ENCODE measurements at regions not wholly inside any gene's neighbourhood (a gene's known extent, or its start where the extent isn't known, plus 50 kb on each side); places are given as distances from the start of the nearest gene placed in this dataset.

DNA sequence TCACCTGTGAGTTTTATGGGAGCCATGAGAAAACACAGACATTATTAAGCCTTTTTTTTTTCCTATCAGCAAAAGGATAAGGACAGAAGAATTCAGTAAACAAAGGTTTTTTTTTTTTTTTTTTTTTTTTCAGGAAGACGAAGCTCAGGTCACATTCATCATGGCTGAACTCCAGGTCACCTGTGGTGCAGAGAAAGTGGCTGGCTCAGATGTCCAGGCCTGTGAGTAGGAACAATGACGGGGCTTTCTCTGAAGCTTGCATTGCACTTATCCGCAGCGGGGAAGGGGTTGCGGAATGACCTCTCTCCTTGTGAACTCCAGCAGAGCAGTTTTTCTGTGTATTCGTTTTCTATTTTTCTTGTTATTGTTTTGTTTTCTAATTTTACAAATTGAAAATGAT is 759.6 kb upstream of the TMEM132C start:
- no peak overlapping the region for H3K4me3 ChIP-seq (replicated peaks; ENCODE audit: low read depth, low read length)
- TF ChIP-seq, protein P1, sequence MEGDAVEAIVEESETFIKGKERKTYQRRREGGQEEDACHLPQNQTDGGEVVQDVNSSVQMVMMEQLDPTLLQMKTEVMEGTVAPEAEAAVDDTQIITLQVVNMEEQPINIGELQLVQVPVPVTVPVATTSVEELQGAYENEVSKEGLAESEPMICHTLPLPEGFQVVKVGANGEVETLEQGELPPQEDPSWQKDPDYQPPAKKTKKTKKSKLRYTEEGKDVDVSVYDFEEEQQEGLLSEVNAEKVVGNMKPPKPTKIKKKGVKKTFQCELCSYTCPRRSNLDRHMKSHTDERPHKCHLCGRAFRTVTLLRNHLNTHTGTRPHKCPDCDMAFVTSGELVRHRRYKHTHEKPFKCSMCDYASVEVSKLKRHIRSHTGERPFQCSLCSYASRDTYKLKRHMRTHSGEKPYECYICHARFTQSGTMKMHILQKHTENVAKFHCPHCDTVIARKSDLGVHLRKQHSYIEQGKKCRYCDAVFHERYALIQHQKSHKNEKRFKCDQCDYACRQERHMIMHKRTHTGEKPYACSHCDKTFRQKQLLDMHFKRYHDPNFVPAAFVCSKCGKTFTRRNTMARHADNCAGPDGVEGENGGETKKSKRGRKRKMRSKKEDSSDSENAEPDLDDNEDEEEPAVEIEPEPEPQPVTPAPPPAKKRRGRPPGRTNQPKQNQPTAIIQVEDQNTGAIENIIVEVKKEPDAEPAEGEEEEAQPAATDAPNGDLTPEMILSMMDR (IDR thresholded peaks at IDR 0.05; ENCODE audit: low read length, missing control alignments): no peak
- DNase-seq (ENCODE audit: low read depth): no peak

DNA sequence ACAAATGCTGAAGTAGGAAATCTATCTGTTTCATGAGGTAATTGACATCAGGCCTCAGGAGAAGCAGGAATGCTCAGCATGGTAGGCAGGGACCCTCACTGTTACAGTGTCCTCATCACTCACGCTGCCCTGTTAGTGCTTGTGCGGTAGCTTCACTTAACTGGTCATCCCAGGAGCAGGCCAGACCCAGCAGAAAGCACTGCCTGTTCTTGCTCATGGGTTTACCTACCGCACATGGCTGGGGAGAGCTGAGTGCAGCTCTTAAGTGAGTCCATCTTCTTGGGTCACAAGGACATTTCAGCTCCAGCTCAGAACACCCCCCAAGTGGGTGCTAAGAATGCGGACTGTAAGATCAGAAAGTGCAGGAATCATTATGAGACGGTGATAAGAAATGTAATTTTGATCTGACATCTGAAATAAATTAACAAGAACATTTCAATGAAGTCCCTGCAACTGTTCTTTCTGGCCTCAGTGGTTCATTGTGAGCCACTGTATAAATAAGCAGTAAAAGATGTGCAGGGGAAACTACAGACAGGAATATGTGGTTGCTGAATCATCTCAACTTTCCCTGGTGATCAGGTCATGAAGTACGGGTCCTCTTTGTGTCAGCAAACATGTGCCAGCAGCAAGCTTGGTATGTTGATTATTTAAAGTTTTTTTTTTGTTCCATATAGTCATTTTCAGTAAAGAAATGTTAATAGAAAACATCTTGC is 757.7 kb upstream of the TMEM132C start:
- H3K4me3 ChIP-seq (replicated peaks; ENCODE audit: low read depth, low read length): no peak overlapping the region
- DNase-seq (ENCODE audit: low read depth): peak; percentile 13
- TF ChIP-seq, protein P1 (IDR thresholded peaks at IDR 0.05; ENCODE audit: low read length, missing control alignments): no peak

DNA sequence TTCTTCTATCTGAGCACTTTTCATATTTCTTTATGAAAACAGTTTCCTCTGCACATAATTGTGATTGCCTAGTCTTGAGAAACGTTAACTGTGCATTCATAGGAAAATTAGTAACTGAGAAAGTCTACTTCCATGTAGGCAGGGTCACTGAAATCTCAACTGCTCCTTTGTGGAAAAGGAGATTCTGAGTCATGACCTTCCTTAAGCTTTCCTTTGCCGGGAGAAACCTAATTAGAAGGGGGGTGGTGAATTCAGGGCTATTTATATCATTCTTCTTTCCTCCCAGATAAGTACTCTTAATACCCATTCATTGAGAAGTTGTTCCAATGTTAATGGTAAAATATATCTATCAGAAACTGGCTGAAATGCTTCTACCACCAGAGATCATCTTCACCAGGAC is 751.0 kb upstream of the TMEM132C start:
- no peak overlapping the region for H3K4me3 ChIP-seq (replicated peaks; ENCODE audit: low read depth, low read length)
- no peak for DNase-seq (ENCODE audit: low read depth)
- TF ChIP-seq, protein P1 (IDR thresholded peaks at IDR 0.05; ENCODE audit: low read length, missing control alignments): no peak

DNA sequence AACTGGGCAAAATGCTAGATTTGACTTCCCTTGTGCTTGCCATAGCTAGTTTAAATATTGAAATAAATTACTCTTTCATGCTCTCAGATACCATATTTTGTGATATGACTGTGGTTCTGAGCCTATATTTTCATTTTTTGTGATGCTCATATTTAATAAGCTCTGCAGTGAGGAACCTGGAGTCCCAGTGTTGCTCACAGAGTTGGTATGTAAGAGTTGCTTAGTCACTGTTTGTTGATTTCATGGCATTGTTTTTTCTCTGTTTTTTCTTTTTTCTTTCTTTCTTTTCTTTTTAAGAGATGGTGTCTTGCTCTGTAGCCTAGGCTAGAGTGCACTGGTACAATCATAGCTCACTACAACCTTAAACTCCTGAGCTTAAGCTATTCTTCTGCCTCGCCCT is 750.5 kb upstream of the TMEM132C start:
- peak; percentile 14 for DNase-seq (ENCODE audit: low read depth)
- TF ChIP-seq, protein P1 (IDR thresholded peaks at IDR 0.05; ENCODE audit: low read length, missing control alignments): no peak

DNA sequence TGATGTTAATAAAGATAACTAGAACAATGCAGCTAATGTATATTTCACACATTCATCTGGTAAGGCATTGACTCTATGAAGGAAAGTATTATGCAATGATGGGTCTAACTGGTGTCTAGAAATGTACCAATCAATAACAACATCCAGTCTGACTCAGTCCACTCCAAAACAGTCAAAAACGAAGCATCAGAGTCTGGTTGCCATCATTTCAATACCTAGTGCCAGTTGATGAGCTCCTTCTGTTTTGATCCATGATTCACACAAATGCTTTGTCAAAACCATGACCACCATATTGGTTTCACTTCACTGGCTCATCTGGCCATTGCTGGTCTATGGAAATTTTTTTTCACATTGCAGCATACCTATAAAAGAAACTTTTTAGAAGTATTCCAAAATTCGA is 747.2 kb upstream of the TMEM132C start:
- no peak overlapping the region for H3K4me3 ChIP-seq (replicated peaks; ENCODE audit: low read depth, low read length)
- TF ChIP-seq, protein P1 (IDR thresholded peaks at IDR 0.05; ENCODE audit: low read length, missing control alignments): no peak
- DNase-seq (ENCODE audit: low read depth): no peak

More for the DNA sequence above, 750.5 kb upstream of the TMEM132C start:
- H3K4me3 ChIP-seq (replicated peaks; ENCODE audit: low read depth, low read length): no peak overlapping the region

DNA sequence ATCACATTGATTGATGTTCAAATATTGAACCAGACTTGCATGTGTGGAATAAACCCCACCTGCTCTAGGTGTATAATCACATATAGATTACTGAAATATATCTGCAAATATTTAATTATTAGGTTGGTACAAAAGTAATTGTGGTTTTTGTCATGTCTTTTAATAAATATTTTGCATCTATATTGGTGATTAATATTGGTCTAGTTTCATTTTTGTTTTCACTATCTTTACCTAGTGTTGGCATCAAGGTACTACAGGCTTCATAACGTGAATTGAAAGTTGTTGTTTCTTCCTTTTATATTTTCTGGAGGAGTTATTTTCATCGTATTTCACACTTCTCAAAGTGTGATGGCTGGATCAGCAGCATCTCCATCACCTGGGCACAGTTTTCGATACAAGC is 740.0 kb upstream of the TMEM132C start:
- no peak overlapping the region for H3K4me3 ChIP-seq (replicated peaks; ENCODE audit: low read depth, low read length)
- TF ChIP-seq, protein P1 (IDR thresholded peaks at IDR 0.05; ENCODE audit: low read length, missing control alignments): no peak
- no peak for DNase-seq (ENCODE audit: low read depth)

DNA sequence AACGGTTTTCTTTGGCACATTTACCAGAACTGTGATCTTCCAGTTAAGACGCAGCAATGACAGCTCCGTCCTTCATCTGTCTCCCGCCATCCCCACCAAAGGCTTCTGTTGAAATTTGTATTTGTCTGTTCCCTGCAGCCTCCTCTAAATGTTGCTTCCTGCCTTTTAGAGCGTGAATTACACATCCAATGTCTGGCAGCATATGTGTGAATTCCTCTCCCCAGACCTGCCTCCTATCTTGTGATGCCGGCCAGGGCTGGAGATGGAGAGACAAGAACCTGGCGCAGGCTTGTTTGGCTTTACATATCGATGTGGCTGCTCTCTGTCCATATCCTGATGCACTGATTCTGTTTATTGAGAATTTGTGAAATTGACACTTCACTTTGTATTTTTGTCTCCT is 738.4 kb upstream of the TMEM132C start:
- TF ChIP-seq, protein P1 (IDR thresholded peaks at IDR 0.05; ENCODE audit: low read length, missing control alignments): no peak
- H3K4me3 ChIP-seq (replicated peaks; ENCODE audit: low read depth, low read length): no peak overlapping the region
- DNase-seq (ENCODE audit: low read depth): no peak

All from fibroblast of pulmonary artery (primary cell).